Tibial nerve (tissue), 4 donors: ENCODE measurements at regions not wholly inside any gene's neighbourhood (a gene's known extent, or its start where the extent isn't known, plus 50 kb on each side); places are given as distances from the start of the nearest gene placed in this dataset.

Source experiments
- EP300 ChIP-seq, 2 donors: sonication (generic); formaldehyde crosslinking; IDR thresholded peaks; one replicate each; pipeline ENCODE4 v1.6.1; 2017; ENCODE audit warnings: antibody characterized with exemption in 2 of 2, mild to moderate bottlenecking in 1 of 2
- POLR2A ChIP-seq, 2 donors: fragments of 450-650 bp; IDR thresholded peaks; one replicate each; pipeline ENCODE4 v1.6.1; 2017; ENCODE audit warnings: antibody characterized with exemption in 2 of 2, mild to moderate bottlenecking in 2 of 2, moderate library complexity in 2 of 2
- TF ChIP-seq, protein P1 (sequence below), 5 experiments: fragments of 200-600 bp in 3 of 5; fragments of 450-650 bp in 2 of 5; sonication (generic) in 3 of 5; IDR thresholded peaks; one replicate each; pipeline ENCODE4 v1.5.1; 2016 to 2019; ENCODE audit warnings: antibody characterized with exemption in 5 of 5, mild to moderate bottlenecking in 3 of 5, moderate library complexity in 2 of 5

DNA sequence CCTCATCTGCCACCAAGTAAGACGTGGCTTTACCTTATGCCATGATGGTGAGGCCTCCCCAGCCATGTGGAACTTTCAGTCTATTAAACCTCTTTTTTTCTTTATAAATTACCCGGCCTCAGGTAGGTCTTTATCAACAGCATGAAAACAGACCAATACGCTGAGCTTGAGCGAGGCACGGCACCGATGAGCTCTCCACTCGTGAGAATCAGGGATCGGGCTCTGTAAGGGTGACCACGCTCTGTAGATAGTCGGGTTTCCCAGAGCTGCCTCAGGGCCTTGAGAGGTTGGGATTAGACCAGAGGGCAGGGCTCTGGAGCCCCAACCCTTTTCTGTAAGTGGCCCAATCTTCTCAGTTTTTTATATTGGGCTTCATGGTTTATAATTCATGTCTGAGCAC, 360.3 kb upstream of the MYT1L start:
- TF ChIP-seq EP300 (IDR thresholded peaks at IDR 0.05) (no peak), POLR2A (IDR thresholded peaks at IDR 0.05) (no peak)
- TF ChIP-seq, protein P1, sequence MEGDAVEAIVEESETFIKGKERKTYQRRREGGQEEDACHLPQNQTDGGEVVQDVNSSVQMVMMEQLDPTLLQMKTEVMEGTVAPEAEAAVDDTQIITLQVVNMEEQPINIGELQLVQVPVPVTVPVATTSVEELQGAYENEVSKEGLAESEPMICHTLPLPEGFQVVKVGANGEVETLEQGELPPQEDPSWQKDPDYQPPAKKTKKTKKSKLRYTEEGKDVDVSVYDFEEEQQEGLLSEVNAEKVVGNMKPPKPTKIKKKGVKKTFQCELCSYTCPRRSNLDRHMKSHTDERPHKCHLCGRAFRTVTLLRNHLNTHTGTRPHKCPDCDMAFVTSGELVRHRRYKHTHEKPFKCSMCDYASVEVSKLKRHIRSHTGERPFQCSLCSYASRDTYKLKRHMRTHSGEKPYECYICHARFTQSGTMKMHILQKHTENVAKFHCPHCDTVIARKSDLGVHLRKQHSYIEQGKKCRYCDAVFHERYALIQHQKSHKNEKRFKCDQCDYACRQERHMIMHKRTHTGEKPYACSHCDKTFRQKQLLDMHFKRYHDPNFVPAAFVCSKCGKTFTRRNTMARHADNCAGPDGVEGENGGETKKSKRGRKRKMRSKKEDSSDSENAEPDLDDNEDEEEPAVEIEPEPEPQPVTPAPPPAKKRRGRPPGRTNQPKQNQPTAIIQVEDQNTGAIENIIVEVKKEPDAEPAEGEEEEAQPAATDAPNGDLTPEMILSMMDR (IDR thresholded peaks at IDR 0.05), result no peak
